Medulla oblongata (tissue), 1 donor: ENCODE measurements at regions not wholly inside any gene's neighbourhood (a gene's known extent, or its start where the extent isn't known, plus 50 kb on each side); places are given as distances from the start of the nearest gene placed in this dataset.
"Not testable (repeated sequence)": the region's sequence is repeated elsewhere in the genome, so short reads cannot be mapped to it uniquely, and the experiment has no call there.

Source experiments
- DNase-seq: peaks from one replicate; pipeline ENCODE4 v3.0.0-alpha.2; 2015; ENCODE audit errors: extremely low spot score

DNA sequence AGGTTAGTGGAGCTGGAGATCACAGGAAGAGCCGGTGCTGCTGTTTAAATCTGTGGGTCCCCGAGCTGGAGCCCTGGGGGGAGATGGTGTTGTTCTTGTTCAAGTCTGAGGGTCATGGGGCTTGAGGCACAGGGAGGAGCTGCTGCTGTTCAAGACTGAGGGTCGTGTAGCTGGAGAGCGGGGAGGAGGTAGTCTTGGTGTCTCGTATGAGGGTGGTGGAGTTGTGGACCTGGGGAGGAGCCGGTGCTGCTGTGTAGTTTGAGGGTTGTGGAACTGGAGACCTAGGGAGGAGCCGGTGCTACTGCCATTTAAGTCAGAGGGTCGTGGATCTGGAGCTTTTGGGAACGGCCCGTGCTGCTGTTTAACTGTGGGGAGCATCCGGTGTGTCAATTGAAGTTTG lies 112.2 kb upstream of the SULF2 start:
- no peak for DNase-seq

DNA sequence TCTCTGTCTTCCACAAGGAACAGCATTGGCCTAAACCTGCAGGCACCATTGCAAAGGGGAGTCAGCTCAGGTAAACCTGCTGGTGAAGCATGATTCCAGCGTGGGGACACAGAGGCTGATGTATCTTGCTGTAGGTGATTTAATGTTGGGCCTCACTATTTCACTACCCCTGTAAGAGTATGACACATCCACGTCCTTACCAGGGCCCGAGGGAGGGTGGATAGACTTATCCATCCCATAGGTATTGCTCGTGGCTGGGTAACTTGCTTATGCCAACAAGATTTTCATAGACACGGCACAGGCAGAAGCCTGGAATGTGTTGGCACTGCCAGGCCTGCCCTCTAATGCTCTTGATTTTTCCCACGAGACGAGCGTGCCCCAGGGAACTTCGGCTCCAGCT lies 107.4 kb upstream of the SULF2 start:
- DNase-seq, result not testable (repeated sequence)

DNA sequence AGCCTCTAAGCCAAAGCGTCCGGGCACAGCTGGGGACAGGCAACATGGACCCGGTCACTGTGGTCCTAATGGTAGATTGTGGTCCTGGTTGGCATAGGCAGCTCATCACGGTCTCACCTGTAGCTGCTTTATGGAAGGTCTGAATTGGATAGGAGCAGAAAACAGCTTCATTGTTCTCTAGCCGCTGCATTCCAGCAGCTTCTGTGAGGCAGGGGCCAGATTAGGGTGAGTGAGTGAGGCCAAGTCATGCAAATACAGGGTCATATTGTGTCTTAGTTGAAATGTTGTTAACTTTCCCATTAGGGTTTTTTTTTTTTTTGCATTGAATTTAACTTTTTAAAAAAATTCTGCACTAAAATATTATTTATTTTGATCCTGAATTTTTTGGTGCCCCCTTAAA lies 105.4 kb upstream of the SULF2 start:
- not testable (repeated sequence) for DNase-seq

DNA sequence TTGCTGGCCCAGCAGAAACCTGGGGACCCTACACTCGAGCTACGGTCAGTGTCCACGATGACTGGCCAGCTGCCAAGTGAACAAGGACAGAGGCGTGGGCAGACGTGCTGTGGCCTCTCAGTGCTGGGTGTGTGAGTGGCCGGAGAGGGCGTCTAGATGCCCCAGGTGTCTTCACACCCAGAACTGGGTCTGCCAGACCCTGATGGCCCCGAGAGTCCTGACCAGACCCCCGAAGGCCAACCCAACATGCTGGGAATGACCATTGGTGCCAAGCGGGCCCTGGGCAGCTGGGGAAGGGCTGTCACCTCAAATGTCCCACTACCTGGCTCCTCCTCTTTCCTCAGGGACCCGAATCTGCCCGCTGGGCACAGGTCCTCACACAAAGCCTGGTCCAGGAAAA lies 104.5 kb upstream of the SULF2 start:
- not testable (repeated sequence) for DNase-seq

DNA sequence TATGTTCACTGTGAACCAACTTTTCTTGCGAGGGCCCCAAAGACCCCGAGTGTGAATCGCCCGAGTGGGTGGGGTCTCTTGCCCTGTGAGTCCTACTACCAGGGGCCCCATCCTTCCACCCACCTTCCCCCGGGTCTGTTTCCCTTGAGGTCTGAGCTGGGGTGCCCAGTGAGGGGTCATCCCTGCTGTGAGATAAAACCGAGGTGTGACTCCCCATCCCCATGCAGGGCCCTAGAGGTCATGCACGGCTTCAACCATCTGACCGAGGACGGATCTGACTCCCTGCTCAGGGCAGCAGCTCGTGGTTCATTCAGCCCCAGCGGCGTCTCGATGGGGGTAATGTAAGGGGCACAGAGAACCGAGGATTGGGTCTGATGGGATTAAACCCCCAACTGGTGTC lies 103.1 kb upstream of the SULF2 start:
- no peak for DNase-seq

DNA sequence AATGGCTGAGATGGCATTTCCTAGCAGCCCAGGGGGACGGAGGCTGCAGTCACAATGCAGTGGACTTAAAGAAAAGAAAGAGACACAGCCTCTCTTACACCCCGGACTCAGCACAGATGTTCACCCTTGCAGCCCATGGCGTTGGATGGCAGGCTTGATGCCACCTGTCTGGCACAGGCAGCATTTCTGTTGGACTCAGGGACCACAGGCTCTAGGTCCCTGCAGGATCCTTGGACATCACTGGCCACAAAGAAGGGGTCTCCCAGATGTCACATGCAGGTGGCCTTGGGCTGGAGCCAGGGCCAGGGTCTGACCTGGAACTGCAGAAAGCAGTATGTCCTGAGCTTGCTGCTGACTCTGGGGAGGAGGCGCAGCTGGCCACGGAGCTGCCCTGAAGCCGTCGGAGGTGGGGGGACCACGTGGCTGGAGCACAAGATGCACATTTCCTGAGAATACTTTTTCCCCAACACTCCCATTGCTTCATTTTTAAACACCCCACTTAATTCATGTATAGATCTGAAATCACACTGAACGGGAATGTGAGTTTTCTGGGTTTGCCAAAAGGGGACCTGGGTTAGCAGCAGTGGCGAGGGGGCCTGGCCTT lies 102.3 kb upstream of the SULF2 start:
- no peak for DNase-seq

DNA sequence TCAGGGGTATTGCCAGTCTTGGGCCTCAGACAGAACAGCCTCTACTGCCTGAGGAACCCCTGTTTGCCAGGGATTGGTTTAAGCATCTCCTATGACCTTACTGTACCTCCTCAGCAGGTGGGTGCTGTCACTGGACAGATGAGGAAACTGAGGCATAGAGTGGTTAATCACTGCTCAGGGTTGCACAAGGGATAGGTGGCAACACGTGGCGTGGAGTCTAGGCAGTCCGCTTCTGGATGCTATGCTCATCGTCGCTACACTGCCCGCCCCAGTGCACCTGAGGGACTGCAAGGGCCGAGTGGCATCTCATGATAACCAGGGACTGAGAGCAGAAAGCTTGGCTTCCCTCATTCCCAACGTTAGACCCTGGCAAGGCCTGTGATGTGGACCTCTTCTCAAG lies 101.8 kb upstream of the SULF2 start:
- no peak for DNase-seq

DNA sequence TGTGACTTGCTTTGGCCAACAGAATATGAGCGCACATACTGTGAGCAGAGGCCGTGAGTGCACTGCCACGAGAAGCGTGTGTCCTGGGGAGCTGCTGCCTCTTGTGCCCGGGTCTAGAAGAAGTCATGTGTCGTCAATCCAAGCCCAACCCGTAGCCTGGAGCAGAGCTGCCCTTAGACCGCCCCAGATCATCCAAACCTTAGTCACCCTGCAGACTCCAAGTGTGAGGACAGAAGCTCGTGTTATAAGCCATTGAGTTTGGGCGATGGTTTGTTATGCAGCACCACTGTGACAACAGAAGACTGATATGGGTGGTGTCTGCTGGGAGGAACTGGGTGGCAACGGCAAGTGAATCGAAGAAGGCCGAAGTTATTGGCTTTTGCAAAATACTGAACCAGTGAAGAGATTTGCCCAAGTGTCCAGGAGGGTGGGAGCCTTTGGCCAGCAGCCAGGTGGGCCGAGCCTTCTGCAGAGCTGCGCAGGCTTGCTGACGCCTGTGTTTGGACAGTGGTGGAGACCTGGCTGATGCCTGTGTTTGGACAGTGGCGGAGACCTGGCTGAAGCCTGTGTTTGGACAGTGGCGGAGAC lies 101.3 kb upstream of the SULF2 start:
- DNase-seq, result no peak

DNA sequence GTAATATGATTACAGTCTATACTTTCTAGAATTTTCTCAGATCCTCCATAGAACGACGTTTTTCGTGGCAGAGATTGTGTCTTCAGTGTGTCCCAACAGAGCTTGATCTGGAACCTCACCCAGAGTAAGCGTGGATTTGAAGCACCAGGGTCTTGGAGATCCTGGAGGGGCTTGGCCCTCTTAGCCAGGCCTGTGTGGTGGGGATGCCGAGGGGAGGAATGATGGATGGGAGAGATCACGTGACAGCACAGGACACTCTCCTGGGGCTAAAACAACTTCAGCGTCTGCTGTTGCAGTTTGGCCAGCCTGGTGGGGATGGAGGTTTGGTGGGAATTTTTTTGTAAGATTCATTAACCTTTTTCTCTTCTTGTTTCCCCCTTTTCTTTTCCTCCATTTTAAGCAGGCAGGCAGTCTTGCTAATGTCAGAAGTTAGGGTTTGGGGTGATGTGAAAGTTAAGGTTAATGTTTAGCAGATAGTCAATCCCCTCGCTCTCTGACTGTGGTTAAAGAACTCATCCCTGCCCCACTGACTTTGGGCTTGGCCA lies 100.7 kb upstream of the SULF2 start:
- DNase-seq, result no peak

DNA sequence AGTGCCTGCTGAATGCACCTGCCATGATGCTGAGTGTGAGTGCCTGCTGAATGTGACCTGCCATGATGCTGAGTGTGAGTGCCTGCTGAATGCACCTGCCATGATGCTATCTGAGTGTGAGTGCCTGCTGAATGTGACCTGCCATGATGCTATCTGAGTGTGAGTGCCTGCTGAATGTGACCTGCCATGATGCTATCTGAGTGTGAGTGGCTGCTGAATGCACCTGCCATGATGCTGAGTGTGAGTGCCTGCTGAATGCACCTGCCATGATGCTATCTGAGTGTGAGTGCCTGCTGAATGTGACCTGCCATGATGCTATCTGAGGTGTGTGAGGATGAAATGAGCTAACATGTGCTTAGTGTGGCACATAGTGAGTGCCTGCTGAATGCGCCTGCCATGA lies 98.7 kb upstream of the SULF2 start:
- DNase-seq, result not testable (repeated sequence)

DNA sequence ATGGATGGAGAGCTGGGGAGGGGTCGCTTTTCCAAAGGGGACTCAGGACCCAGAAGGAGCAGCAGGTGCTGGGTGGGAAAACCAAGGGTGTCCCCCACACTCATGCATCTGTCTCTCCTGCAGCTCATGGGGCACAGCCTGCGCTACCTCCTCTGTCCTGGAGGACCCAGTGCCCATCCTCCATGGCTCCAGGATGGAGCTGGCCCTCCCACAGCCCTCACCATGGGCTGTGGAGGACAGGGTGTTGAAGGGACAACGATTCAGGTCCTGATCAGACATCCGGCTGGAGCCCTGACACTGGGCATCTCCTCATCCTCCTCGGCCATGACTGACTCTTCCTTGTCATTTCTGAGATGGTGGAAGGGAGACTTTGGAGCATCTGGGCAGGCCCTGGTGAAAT lies 97.9 kb upstream of the SULF2 start:
- no peak for DNase-seq

DNA sequence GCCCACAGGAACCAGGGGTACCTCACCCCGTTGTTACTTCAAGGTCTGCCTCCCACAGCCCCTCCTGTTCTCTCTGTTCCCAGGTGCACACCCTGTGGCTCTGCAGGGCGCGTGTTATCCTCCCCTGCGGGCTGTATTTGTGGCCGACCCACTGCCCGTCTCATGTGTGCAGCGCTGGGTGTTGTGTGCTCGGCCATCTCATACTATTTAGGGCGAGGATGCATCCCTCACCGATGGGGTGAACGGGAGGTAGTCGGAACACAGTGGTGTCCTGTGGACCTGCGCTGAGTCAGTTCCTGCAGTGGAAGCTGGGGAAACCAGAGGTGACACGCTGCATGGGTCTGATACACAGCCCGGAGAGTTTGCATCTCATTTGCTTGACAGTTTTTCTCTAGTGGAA lies 94.5 kb upstream of the SULF2 start:
- DNase-seq, result no peak

DNA sequence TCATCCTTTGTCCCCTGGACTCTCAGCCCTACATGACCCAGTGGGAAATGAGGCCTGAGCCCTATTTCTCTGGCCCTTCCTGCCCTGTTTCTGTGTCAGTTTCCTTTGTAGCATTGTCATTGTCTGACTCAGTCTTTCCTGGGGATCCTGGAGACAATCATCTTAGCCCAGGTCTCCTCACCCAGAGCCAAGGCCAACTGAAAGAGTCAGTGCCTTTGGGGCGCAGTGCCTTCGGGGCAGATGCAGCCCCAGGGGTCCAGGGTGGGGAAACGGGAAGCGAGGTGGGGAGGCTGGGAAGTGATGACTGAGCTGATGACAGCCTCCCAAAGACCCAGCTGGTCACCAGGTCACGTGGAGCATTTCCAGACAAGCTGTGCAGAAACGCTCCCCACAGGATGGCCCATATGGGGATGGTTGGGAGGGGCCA lies 93.3 kb upstream of the SULF2 start:
- DNase-seq, result no peak

DNA sequence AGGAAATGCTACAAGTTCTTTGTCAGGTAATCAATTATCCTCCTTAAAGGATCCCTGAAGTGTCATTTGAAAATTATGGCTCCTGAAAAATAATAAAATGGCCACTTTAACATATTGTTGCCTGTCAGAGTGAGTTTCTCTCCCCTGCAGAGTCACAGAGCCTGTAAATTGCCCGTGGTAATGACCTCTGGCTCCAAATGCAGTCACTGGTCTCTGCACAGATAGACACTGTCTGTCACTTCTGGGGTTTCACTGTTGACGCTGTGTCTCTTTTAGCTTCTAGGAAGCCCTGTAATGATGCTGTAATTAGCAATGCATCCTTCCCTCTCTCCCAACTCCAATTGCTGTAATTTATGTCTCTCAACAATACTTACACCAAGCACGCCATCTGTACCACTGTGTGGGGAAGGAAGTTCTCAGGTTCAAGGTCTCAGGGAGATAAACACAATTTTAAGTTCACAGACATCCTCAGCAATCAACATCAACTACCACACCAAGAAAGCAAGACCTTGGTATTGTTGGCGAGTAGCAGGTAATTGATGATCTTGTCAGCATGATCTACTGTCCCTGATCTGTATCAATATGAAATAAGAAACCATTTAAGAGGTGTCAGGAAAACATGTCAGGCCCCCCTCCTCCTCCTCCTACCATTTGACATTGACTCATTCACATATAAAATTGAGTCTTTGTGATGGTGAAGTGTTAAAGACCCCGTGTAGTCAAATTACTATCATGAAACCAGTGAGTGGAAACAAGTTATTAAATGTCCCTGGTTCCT lies 91.2 kb upstream of the SULF2 start:
- DNase-seq, result no peak

DNA sequence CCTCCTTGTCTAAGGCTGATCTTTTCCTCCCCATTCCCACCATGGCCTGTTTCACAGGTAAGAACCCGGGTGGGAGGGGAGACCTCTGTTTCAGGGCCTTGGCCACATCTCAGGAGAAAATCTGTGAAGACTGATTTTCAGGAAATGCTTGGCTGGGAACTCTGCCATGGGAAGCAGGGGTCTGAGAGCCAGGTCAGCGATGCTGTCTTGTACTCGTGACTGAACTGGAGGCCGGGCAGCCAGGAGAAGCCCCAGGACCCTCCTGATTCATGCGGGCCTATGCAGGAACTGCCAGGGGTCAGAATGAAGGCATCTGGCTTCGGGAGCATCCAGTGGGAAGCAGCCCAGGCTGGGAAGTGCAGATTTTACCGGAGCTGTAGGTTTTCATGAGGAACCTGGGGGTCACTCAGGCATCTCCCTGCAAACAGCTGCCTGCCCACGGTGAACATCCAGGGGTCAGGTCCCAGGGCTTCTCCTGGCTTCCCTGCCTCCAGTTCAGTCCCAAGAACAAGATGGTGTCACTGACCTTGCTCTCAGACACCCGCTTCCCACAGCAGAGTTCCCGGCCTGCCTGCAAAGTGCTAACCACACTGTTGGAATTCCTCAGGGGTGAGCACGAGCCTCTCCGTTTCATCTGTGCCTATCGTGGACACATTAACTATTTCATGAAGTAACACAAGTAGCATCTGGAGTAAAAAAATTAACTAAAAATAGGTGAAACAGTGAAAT lies 90.2 kb upstream of the SULF2 start:
- DNase-seq, result no peak

DNA sequence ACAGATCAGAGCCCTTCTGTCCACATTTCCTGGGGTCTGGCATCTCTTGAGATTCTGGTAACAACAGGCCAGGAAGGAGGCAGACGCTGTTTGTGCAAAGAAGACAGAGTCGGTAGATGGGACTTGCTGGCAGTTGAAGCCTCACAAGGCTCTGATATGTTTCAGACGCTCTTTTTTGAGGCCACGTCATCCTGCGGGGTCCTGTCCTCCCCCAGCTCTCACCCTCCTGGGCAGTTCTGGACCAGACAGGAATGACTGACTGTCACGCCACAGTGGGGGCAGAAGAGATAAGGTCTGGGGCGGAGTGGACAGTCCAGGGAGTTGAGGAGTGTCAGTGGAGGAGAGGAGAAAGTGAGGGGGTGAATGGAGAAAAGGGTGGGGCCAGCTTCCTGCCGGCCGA lies 87.1 kb upstream of the SULF2 start:
- no peak for DNase-seq

DNA sequence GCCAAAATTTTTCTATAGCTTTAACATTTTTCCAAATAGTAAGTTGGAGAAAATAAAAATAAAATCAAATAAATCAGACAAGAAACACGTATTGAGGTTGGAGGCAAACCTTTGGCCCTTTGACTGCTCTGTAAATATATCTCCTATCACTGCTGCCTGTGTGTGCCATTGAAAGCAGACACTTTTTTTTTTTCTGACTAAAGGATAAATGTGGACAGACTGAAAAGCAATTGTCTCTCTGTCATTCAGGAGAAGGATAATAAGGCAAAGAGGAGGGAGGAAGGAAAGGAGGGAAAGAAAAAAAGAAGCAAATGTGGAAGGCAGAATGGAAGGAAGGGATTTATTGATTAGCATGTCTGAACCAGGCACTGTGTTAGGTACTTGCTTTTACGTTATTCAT lies 85.2 kb upstream of the SULF2 start:
- DNase-seq, result no peak

DNA sequence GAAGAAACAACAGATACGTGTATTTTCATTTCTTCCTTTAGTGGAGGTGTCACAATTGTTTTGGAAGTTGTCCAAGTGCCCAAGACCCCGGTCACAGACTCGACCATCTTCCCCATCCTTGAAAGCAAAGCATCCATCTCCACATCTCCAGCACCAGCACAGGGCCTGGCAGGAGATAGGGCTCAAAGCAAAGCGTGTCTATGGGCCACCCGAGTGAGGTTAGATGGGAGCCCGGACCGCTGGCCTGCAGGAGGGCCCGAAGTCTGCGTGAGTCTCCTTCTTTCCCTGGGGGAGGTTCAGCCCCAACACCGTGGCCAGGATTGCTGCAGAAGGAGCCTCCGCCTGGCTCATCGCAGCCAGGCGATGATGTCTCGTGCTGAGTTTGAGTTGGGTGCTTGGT lies 83.5 kb upstream of the SULF2 start:
- no peak for DNase-seq

DNA sequence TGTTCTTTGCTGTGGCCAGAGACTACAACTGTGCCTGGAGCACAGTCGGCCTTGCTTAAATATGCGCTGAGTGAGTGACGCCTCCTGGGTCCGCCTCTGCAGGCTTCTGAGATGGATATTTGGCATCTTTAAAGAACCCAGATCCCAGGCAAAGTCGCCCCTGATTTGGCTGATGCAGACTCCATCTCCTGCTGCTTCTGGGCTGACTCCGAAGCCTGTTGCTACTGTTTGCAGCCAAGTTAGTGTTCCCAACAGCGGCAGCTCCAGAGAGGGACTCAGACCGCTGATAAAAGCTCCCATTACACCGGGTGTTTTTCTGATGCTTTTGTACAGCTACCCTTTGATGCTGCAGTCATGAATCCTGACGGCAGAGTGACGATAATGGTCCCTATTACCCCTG lies 83.0 kb upstream of the SULF2 start:
- no peak for DNase-seq

DNA sequence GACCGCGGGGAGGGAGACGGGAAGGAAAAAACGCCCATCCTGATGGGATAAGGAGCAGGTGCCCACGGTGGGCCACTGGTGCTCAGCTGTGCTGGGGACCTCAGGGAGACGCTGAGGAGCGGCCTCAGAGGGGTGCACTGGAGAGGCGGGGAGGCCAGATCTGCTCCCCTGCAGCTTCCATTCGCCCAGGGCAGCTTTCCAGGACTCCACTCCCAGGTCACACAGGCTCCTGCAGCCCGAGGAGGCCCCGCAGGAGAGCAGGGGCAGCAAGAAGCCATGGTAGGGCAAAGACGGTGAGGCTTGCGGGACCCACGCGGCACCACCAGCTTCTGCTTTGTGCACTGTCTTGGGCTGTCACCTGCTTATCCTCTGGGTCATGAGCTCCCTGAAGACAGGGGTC lies 82.5 kb upstream of the SULF2 start:
- no peak for DNase-seq

DNA sequence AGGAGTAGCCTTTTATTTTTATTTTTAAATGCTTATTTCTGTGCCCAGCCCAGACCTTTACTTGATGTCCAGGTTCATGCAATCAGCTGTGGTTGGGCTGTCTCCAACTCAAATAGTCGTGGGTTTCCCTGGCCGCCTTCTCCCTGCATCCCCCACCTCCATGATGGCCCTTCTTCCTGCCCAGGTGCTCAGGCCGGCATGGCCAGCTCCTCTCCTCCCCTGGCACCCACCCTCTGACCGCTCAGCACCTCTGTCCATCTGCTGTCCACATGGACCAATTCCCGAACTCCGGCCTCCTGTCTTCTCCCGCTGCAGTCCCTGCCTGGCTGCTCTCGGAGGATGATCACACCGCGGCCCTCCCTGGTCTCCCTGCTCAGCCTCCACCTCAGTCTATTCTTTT lies 81.2 kb upstream of the SULF2 start:
- DNase-seq, result no peak

DNA sequence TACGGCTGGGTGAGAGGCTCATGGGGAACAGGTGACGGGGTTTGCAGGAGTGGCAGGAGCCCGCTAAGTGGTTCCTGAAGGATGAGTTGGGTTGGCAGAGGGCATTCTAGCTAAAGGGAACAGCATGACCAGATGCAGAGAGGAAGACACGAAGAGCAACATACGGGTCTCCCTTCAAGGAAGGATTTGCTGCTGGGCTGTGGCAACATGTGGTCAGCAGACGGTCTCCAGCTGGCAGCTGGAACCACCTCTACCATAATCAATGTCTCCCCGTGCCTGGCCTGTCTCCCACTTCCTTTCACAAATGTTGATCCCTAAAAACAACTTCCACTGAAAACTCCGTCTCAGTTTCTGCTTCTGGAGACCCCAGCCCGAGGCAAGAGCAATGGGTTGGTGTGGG lies 80.6 kb upstream of the SULF2 start:
- no peak for DNase-seq
